ENCODE measurements at regions not wholly inside any gene's neighbourhood (a gene's known extent, or its start where the extent isn't known, plus 50 kb on each side); places are given as distances from the start of the nearest gene placed in this dataset.

DNA sequence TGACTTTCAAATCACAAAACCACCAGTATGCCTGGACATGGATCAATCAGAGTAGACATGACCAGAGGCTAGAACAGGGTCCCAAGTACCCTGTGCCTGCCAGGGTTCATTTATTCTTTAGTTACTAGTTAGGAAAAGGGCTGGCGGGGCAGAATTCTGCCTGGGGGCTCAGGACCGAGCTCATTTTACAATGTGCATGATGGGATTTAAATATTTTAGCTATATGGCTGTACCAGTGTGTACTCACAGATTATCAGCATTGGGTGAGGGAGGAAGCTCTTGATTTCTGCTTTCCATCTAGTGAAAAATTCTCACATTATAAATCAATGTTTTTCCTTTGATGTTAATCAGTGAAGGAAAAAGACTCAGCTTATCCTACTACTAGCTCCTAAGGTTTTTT lies 1511.1 kb downstream of the EFNA5 start:
- H4K20me1 ChIP-seq (ENCODE audit: control insufficient read depth, insufficient read depth, insufficient read length), result no peaks in the 10 kb centered on the region
- no peak overlapping the region for H2BK20ac ChIP-seq (ENCODE audit: low read depth, low read length, poor library complexity, severe bottlenecking)
- no peak overlapping the region for H3K9ac ChIP-seq (ENCODE audit: extremely low read depth, insufficient read length, low read length)
- H2BK12ac ChIP-seq (ENCODE audit: insufficient read length, low read depth, low read length), result no peak overlapping the region
- no CpG with 5 or more reads among the region's 2 CpGs for WGBS (ENCODE audit: extremely low coverage, insufficient read length, low lambda C conversion rate)
- H2BK5ac ChIP-seq (ENCODE audit: insufficient read length, low read length), result no peak overlapping the region
- no peak overlapping the region for H3K14ac ChIP-seq (ENCODE audit: insufficient read depth, low read length)
- H3K56ac ChIP-seq (ENCODE audit: insufficient read length, low read depth, low read length), result no peak overlapping the region
- H2BK120ac ChIP-seq (ENCODE audit: low read depth, low read length, poor library complexity, severe bottlenecking), result no peak overlapping the region
- H3K4me2 ChIP-seq (ENCODE audit: insufficient read depth, insufficient read length, low read length), result no peak overlapping the region
- no peak overlapping the region for H3K4me3 Mint-ChIP-seq
- peaks cover 0 to 5% (median 0%) of the 10 kb centered on the region in 3 experiments; a peak in 2 of 7 replicates for H3K36me3 Mint-ChIP-seq (ENCODE audit: insufficient read depth in 1 of 3, low read depth in 3 of 3)
- no peak overlapping the region for H2BK15ac ChIP-seq (ENCODE audit: low read depth, low read length)
- H3K9me3 Mint-ChIP-seq, result peaks cover 0 to 4% of the 10 kb centered on the region in 2 experiments; a peak in 2 of 5 replicates
- H4K8ac ChIP-seq (replicated peaks; ENCODE audit: insufficient read length, low read depth, low read length), result no peak overlapping the region
- no peaks in the 10 kb centered on the region for H3K9me3 ChIP-seq (ENCODE audit: control insufficient read depth, low read depth, low read length)
- H3K23ac ChIP-seq (ENCODE audit: insufficient read length, low read depth, low read length), result no peak overlapping the region
- H4K91ac ChIP-seq (ENCODE audit: insufficient read length, low read depth, low read length), result no peak overlapping the region
- H3K27me3 Mint-ChIP-seq (ENCODE audit: low read depth), result no peaks in the 10 kb centered on the region
- H3K27ac Mint-ChIP-seq, result peak overlapping the region in 2 of 3 experiments; percentile 49 to 66; a peak in 2 of 7 replicates
- H3K4ac ChIP-seq (ENCODE audit: low read depth, low read length), result no peak overlapping the region
- TF ChIP-seq, protein P1, sequence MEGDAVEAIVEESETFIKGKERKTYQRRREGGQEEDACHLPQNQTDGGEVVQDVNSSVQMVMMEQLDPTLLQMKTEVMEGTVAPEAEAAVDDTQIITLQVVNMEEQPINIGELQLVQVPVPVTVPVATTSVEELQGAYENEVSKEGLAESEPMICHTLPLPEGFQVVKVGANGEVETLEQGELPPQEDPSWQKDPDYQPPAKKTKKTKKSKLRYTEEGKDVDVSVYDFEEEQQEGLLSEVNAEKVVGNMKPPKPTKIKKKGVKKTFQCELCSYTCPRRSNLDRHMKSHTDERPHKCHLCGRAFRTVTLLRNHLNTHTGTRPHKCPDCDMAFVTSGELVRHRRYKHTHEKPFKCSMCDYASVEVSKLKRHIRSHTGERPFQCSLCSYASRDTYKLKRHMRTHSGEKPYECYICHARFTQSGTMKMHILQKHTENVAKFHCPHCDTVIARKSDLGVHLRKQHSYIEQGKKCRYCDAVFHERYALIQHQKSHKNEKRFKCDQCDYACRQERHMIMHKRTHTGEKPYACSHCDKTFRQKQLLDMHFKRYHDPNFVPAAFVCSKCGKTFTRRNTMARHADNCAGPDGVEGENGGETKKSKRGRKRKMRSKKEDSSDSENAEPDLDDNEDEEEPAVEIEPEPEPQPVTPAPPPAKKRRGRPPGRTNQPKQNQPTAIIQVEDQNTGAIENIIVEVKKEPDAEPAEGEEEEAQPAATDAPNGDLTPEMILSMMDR (conservative IDR thresholded peaks at IDR 0.05), result no peak
- no peaks in the 10 kb centered on the region for H3K79me1 ChIP-seq (ENCODE audit: insufficient read depth, low read depth, low read length, poor library complexity, severe bottlenecking)
- no peaks in the 10 kb centered on the region for H3K4me1 ChIP-seq (ENCODE audit: insufficient read depth, low read length)
- no peaks in the 10 kb centered on the region for H3K79me2 ChIP-seq (ENCODE audit: insufficient read depth, low read length)
- no peak overlapping the region for H2AK5ac ChIP-seq (ENCODE audit: insufficient read length, low read length)
- no peaks in the 10 kb centered on the region for H3K23me2 ChIP-seq (ENCODE audit: insufficient read length, low read depth, low read length, poor library complexity, severe bottlenecking)
- peaks cover 10 to 16% of the 10 kb centered on the region in 2 experiments for H3K4me1 Mint-ChIP-seq
- H3T11ph ChIP-seq (ENCODE audit: low read length), result no peak overlapping the region
- DNase-seq, result no peak
- H3K27me3 ChIP-seq (ENCODE audit: insufficient read depth, low read length), result no peaks in the 10 kb centered on the region
- no peak overlapping the region for H3K18ac ChIP-seq (ENCODE audit: insufficient read length, low read depth, low read length)
- no peak overlapping the region for H3K27ac ChIP-seq (ENCODE audit: insufficient read length, low read depth, low read length)
- H4K5ac ChIP-seq (ENCODE audit: insufficient read length, low read depth, low read length), result no peak overlapping the region
- no peak overlapping the region for H2AFZ ChIP-seq (ENCODE audit: low read length)
